ENCODE measurements at regions not wholly inside any gene's neighbourhood (a gene's known extent, or its start where the extent isn't known, plus 50 kb on each side); places are given as distances from the start of the nearest gene placed in this dataset.

DNA sequence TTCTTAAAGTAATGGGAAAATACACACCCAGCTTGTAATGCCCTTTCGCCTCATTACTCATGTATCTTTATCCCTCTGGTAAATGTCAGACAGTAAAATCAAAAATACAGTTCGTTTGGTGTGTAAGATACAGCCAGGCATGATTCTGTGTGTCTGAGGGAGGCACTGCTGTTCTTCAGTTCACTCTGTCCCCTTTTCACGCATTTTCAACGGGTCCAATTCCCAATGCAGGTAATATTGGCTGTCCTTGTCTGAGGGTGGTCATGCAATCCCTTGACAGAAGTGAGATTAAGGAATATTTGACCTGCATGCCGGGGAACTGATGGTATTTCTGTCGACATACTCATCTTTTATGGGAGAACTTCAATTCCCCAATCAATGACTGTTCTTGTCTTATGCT, 587.2 kb upstream of the NXPH2 start:
- no peaks in the 10 kb centered on the region for H3K36me3 ChIP-seq (ENCODE audit: low read depth, missing control alignments)
- intact Hi-C loops (cut with DNase I; ENCODE audit: low total_unique reads), result no loop called here
- no peak overlapping the region for H3K27ac ChIP-seq
- no peaks in the 10 kb centered on the region for H3K27me3 ChIP-seq
- no peak for TF ChIP-seq POLR2A (IDR thresholded peaks at IDR 0.05)
- TF ChIP-seq, protein P1, sequence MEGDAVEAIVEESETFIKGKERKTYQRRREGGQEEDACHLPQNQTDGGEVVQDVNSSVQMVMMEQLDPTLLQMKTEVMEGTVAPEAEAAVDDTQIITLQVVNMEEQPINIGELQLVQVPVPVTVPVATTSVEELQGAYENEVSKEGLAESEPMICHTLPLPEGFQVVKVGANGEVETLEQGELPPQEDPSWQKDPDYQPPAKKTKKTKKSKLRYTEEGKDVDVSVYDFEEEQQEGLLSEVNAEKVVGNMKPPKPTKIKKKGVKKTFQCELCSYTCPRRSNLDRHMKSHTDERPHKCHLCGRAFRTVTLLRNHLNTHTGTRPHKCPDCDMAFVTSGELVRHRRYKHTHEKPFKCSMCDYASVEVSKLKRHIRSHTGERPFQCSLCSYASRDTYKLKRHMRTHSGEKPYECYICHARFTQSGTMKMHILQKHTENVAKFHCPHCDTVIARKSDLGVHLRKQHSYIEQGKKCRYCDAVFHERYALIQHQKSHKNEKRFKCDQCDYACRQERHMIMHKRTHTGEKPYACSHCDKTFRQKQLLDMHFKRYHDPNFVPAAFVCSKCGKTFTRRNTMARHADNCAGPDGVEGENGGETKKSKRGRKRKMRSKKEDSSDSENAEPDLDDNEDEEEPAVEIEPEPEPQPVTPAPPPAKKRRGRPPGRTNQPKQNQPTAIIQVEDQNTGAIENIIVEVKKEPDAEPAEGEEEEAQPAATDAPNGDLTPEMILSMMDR (IDR thresholded peaks at IDR 0.05), result no peak
- no peaks in the 10 kb centered on the region for H3K9me3 ChIP-seq
- no peak overlapping the region for H3K4me3 ChIP-seq
- DNase-seq, result no peak
- H3K4me1 ChIP-seq, result no peaks in the 10 kb centered on the region
- WGBS, 2 donors, result 68 to 75% methylated on average over 6 of the region's 6 CpGs

DNA sequence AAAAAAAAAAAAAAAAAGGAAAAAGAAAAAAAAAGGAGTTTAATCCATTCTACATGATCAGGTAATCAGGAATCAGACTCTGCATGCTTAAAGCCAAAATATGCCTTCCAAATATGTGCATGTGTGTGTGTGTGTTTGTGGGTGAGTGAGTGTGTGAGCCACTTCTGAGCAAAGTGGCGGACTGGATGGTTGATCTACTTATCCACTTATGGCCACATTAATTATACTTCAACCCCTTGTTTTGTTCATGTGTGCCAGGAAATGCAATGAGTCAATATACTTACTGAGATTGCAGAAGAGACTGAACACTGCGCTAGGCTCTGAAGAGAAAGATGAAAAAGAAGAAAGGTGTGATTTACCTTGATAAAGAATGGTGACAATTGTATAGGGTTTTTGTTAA, 586.5 kb upstream of the NXPH2 start:
- 85 to 95% methylated on average over 2 of the region's 2 CpGs for WGBS, 2 donors
- DNase-seq, result no peak
- intact Hi-C loops (cut with DNase I; ENCODE audit: low total_unique reads), result no loop called here
- no peaks in the 10 kb centered on the region for H3K4me1 ChIP-seq
- no peak overlapping the region for H3K27ac ChIP-seq
- H3K4me3 ChIP-seq, result no peak overlapping the region
- TF ChIP-seq POLR2A (IDR thresholded peaks at IDR 0.05), result no peak
- TF ChIP-seq, protein P1 (IDR thresholded peaks at IDR 0.05), result no peak
- H3K27me3 ChIP-seq, result no peaks in the 10 kb centered on the region
- no peaks in the 10 kb centered on the region for H3K9me3 ChIP-seq
- H3K36me3 ChIP-seq (ENCODE audit: low read depth, missing control alignments), result no peaks in the 10 kb centered on the region

DNA sequence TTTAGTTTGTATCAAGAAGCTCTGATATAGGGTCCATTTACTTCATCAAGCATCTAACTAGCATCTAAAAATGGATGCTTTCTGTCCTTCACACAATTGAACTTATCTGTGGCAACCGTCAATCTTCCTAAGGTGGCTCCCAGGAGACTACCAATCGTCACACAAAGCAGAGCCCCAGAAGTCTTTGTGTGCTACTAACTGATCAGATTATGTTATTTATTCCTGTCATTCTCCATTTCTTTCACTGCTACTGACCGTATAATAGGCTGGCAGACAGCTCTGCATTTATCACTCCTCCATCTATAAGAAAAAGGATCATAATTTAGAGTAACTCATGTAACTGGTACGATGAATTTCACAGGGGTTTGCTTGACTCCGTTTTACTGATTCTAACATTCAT, 585.0 kb upstream of the NXPH2 start:
- DNase-seq, result no peak
- intact Hi-C loops (cut with DNase I; ENCODE audit: low total_unique reads), result no loop called here

DNA sequence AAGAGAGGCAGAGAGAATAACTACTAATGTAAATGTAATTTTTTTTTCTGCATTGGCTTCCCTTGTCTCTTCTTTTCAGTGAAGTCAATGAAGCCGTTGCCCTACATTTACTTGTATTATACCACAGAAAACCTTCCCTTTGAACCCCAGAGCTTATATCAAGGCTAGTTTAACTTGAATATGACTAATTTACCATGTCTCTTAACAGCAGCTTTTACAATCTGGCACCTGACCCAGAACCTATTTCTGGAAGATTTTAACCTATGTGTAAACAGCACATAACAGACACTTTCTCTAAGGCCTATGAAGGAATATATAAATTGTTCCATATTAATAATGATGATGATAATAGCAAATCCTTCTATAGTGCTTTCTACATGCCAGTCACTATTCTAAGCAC, 580.5 kb upstream of the NXPH2 start:
- intact Hi-C loops (cut with DNase I; ENCODE audit: low total_unique reads), result no loop called here

More for the DNA sequence above, 585.0 kb upstream of the NXPH2 start:
- no peak overlapping the region for H3K27ac ChIP-seq
- no peak overlapping the region for H3K4me3 ChIP-seq
- H3K9me3 ChIP-seq, result no peaks in the 10 kb centered on the region
- H3K4me1 ChIP-seq, result no peaks in the 10 kb centered on the region
- 76 to 93% methylated on average over 5 of the region's 5 CpGs for WGBS, 2 donors
- no peaks in the 10 kb centered on the region for H3K27me3 ChIP-seq
- no peak for TF ChIP-seq POLR2A (IDR thresholded peaks at IDR 0.05)
- TF ChIP-seq, protein P1 (IDR thresholded peaks at IDR 0.05), result no peak
- no peaks in the 10 kb centered on the region for H3K36me3 ChIP-seq (ENCODE audit: low read depth, missing control alignments)

DNA sequence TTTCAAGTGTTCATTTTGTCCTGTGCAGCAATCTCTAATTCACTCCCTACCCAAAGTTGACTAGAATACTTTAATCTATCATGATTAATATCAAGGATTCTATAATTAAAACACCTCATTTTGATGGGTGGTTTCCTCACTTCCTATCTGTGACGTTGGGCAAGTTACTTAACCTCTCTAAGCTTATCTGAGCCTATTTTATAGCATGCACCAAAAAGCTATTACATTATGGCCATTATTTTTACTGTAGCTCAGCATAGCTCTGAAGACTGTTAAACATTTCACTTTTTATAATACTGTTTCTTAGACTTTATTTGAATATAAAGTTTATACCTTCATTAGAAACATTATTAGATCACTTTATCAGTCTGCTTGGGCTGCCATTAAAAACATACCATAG, 579.6 kb upstream of the NXPH2 start:
- H3K36me3 ChIP-seq (ENCODE audit: low read depth, missing control alignments), result no peaks in the 10 kb centered on the region
- no peak overlapping the region for H3K4me3 ChIP-seq
- TF ChIP-seq, protein P1 (IDR thresholded peaks at IDR 0.05), result no peak
- no peak for TF ChIP-seq POLR2A (IDR thresholded peaks at IDR 0.05)
- 36 to 42% methylated on average over 1 of the region's 1 CpG for WGBS, 2 donors
- no peak overlapping the region for H3K27ac ChIP-seq
- H3K9me3 ChIP-seq, result no peaks in the 10 kb centered on the region
- no peak for DNase-seq
- no peaks in the 10 kb centered on the region for H3K4me1 ChIP-seq
- intact Hi-C loops (cut with DNase I; ENCODE audit: low total_unique reads), result no loop called here
- H3K27me3 ChIP-seq, result no peaks in the 10 kb centered on the region

More for the DNA sequence above, 580.5 kb upstream of the NXPH2 start:
- no peak overlapping the region for H3K4me3 ChIP-seq
- no peak for TF ChIP-seq POLR2A (IDR thresholded peaks at IDR 0.05)
- TF ChIP-seq, protein P1 (IDR thresholded peaks at IDR 0.05), result no peak
- 81 to 85% methylated on average over 1 of the region's 1 CpG for WGBS, 2 donors
- H3K4me1 ChIP-seq, result no peaks in the 10 kb centered on the region
- H3K27ac ChIP-seq, result no peak overlapping the region
- DNase-seq, result no peak
- no peaks in the 10 kb centered on the region for H3K27me3 ChIP-seq
- no peaks in the 10 kb centered on the region for H3K9me3 ChIP-seq
- no peaks in the 10 kb centered on the region for H3K36me3 ChIP-seq (ENCODE audit: low read depth, missing control alignments)

All from testis (tissue), 2 donors.